Epithelial cell of esophagus (primary cell): ENCODE measurements at regions not wholly inside any gene's neighbourhood (a gene's known extent, or its start where the extent isn't known, plus 50 kb on each side); places are given as distances from the start of the nearest gene placed in this dataset.

ENCODE experiments used
- DNase-seq: peaks from one replicate; pipeline ENCODE4 v3.0.0; 2010; ENCODE audit warnings: low read depth
- H3K4me3 ChIP-seq: 2 replicates; pipeline ENCODE4 v1.5.1; 2011; ENCODE audit warnings: mild to moderate bottlenecking, low read length, control low read depth
- TF ChIP-seq, protein P1 (sequence below): IDR thresholded peaks from 2 replicates; pipeline ENCODE4 v1.5.1; 2011; ENCODE audit warnings: low read depth, mild to moderate bottlenecking, low read length, control low read depth, inconsistent platforms; ENCODE audit not compliant: insufficient read depth; ENCODE audit errors: missing control alignments

GRCh38 chr5:104429911-104430310 lies 867.3 kb upstream of the NUDT12 start:
- DNase-seq = no peak
- H3K4me3 ChIP-seq = no peak overlapping the region
- TF ChIP-seq, protein P1, sequence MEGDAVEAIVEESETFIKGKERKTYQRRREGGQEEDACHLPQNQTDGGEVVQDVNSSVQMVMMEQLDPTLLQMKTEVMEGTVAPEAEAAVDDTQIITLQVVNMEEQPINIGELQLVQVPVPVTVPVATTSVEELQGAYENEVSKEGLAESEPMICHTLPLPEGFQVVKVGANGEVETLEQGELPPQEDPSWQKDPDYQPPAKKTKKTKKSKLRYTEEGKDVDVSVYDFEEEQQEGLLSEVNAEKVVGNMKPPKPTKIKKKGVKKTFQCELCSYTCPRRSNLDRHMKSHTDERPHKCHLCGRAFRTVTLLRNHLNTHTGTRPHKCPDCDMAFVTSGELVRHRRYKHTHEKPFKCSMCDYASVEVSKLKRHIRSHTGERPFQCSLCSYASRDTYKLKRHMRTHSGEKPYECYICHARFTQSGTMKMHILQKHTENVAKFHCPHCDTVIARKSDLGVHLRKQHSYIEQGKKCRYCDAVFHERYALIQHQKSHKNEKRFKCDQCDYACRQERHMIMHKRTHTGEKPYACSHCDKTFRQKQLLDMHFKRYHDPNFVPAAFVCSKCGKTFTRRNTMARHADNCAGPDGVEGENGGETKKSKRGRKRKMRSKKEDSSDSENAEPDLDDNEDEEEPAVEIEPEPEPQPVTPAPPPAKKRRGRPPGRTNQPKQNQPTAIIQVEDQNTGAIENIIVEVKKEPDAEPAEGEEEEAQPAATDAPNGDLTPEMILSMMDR = no peak

- TF ChIP-seq, protein P1 = no peak
- H3K4me3 ChIP-seq = no peak overlapping the region
- DNase-seq = no peak
These were observed 858.8 kb upstream of the NUDT12 start for GRCh38 chr5:104421431-104421830.

DNA sequence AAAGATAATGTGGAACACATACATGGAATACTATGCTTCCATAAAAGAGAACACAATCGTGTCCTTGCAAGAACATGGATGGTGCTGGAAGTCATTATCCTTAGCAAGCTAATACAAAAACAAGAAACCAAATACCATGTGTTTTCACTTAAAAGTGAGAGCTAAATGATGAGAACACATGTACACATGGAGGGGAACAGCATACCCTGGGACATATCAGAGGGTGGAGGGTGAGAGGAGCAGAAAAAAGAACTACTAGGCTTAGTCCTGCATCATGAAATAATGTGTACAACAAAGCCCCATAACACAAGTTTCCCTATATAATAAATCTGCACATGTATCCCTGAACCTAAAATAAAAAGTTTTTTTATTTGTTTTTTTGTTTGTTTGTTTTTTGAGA lies 855.5 kb upstream of the NUDT12 start:
- H3K4me3 ChIP-seq = no peak overlapping the region
- no peak for DNase-seq
- TF ChIP-seq, protein P1 = no peak

DNA sequence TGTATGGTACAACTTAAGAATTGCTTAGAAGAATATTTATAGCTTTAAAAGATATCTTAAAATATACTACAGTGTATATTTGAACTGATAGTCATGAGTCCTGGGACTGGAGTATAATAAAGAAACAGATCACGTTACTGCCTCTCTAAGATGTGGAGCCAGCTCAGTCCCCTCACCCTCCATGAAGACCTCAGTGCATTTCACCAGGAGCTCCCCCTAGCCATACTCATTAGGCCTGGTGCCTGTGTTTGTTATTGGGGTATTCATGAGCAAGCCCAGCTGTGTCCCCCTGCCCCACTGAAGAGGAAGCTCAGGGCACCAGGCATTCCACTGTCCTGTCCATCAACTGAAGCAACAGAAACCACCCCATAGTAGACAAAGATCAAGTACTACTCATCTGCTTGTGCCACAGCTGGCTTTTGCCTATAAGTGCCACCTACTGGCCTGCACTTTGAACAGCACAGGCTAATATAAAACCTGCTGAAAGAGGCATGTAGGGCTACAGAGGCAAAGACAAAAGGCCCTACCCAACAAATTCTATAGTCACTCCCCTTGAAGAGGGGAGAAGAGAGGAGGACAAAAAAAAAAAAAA lies 850.2 kb upstream of the NUDT12 start:
- TF ChIP-seq, protein P1 = peak; percentile 88
- peak; percentile 61 for DNase-seq
- H3K4me3 ChIP-seq = no peak overlapping the region

GRCh38 chr5:104400941-104401340 lies 838.4 kb upstream of the NUDT12 start:
- TF ChIP-seq, protein P1 = no peak
- H3K4me3 ChIP-seq = no peak overlapping the region
- DNase-seq = no peak

GRCh38 chr5:104385906-104386305 lies 823.3 kb upstream of the NUDT12 start:
- no peak for DNase-seq
- TF ChIP-seq, protein P1 = no peak
- no peak overlapping the region for H3K4me3 ChIP-seq

- DNase-seq = no peak
- TF ChIP-seq, protein P1 = no peak
- no peak overlapping the region for H3K4me3 ChIP-seq
These were observed 812.8 kb upstream of the NUDT12 start for GRCh38 chr5:104375345-104375744.
